Prostate gland (tissue), 2 donors: ENCODE measurements at regions not wholly inside any gene's neighbourhood (a gene's known extent, or its start where the extent isn't known, plus 50 kb on each side); places are given as distances from the start of the nearest gene placed in this dataset.

Experiments used
- CTCF ChIP-seq, 4 experiments: fragments of 200-600 bp in 2 of 4; fragments of 450-650 bp in 2 of 4; sonication (generic) in 2 of 4; IDR thresholded peaks; 1 replicate in 3 of 4; 2 replicates in 1 of 4; pipeline ENCODE4 v1.5.1; 2016 to 2019; ENCODE audit warnings: antibody characterized with exemption in 4 of 4, mild to moderate bottlenecking in 2 of 4, moderate library complexity in 2 of 4
- POLR2A ChIP-seq: fragments of 450-650 bp; IDR thresholded peaks from one replicate; pipeline ENCODE4 v1.6.1; 2016; ENCODE audit warnings: antibody characterized with exemption, mild to moderate bottlenecking
- POLR2AphosphoS5 ChIP-seq: sonication (generic); formaldehyde crosslinking; IDR thresholded peaks from one replicate; pipeline ENCODE4 v1.6.1; 2017; ENCODE audit warnings: antibody characterized with exemption

- no peak for TF ChIP-seq CTCF (IDR thresholded peaks at IDR 0.05)
- no peak for TF ChIP-seq POLR2A
- no peak for TF ChIP-seq POLR2AphosphoS5
These were observed 250.9 kb downstream of the UTRN start for GRCh38 chr6:144536079-144536478.
